Esophagus muscularis mucosa (tissue), 4 donors: ENCODE measurements at regions not wholly inside any gene's neighbourhood (a gene's known extent, or its start where the extent isn't known, plus 50 kb on each side); places are given as distances from the start of the nearest gene placed in this dataset.

Source experiments
- EP300 ChIP-seq: sonication (generic); formaldehyde crosslinking; IDR thresholded peaks from one replicate; pipeline ENCODE4 v1.6.1; 2017; ENCODE audit warnings: antibody characterized with exemption
- POLR2A ChIP-seq: fragments of 450-650 bp; IDR thresholded peaks from one replicate; pipeline ENCODE4 v1.6.1; 2017; ENCODE audit warnings: antibody characterized with exemption, moderate library complexity, mild to moderate bottlenecking, low read depth
- TF ChIP-seq, protein P1 (sequence below), 3 experiments: fragments of 200-600 bp in 2 of 3; fragments of 450-650 bp in 1 of 3; sonication (generic) in 2 of 3; IDR thresholded peaks; one replicate each; pipeline ENCODE4 v1.5.1; 2017 to 2019; ENCODE audit warnings: antibody characterized with exemption in 3 of 3, mild to moderate bottlenecking in 2 of 3, moderate library complexity in 1 of 3

DNA sequence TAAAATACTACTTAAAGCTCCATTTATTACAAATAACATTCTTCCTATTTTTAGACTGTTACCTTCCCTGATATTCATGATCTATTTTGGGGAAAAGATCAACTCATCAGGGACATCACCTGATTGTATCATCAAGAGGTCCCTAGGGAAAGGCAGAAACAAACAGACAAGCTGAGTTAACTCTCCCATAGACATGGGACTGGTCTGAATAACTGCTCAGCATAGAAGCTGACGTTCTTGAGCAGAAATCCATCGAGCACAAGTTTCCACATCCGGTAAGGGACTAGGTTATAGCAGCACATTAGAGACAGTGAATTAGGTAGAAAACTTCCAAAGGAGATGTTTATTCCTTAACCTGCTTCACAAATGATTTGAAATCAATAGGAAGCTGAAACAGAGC is 1100.4 kb upstream of the SLC39A10 start:
- TF ChIP-seq, protein P1, sequence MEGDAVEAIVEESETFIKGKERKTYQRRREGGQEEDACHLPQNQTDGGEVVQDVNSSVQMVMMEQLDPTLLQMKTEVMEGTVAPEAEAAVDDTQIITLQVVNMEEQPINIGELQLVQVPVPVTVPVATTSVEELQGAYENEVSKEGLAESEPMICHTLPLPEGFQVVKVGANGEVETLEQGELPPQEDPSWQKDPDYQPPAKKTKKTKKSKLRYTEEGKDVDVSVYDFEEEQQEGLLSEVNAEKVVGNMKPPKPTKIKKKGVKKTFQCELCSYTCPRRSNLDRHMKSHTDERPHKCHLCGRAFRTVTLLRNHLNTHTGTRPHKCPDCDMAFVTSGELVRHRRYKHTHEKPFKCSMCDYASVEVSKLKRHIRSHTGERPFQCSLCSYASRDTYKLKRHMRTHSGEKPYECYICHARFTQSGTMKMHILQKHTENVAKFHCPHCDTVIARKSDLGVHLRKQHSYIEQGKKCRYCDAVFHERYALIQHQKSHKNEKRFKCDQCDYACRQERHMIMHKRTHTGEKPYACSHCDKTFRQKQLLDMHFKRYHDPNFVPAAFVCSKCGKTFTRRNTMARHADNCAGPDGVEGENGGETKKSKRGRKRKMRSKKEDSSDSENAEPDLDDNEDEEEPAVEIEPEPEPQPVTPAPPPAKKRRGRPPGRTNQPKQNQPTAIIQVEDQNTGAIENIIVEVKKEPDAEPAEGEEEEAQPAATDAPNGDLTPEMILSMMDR (IDR thresholded peaks at IDR 0.05): no peak
- no peak for TF ChIP-seq POLR2A
- no peak for TF ChIP-seq EP300
